UCSD-AML1 (cell line): ENCODE measurements at regions not wholly inside any gene's neighbourhood (a gene's known extent, or its start where the extent isn't known, plus 50 kb on each side); places are given as distances from the start of the nearest gene placed in this dataset.

Source experiments
- DNase-seq: peaks from one replicate; lab custom pipeline; 2025; ENCODE audit not compliant: unreplicated experiment; lab: John Stamatoyannopoulos, UW

GRCh38 chr13:59337070-59337469, 826.7 kb downstream of the DIAPH3 start:
- DNase-seq = peak; percentile 6

- no peak for DNase-seq
Observed at GRCh38 chr13:59340151-59340550, 823.6 kb downstream of the DIAPH3 start.

GRCh38 chr13:59340581-59340980, 823.1 kb downstream of the DIAPH3 start:
- no peak for DNase-seq

GRCh38 chr13:59342400-59342799, 821.3 kb downstream of the DIAPH3 start:
- no peak for DNase-seq

- DNase-seq = no peak
Observed at GRCh38 chr13:59343132-59343531, 820.6 kb downstream of the DIAPH3 start.

- DNase-seq = no peak
Observed at GRCh38 chr13:59343993-59344822, 819.5 kb downstream of the DIAPH3 start.

- DNase-seq = no peak
Observed at GRCh38 chr13:59345311-59345710, 818.4 kb downstream of the DIAPH3 start.

- DNase-seq = no peak
Observed at GRCh38 chr13:59346999-59347723, 816.6 kb downstream of the DIAPH3 start.

- DNase-seq = no peak
Observed at GRCh38 chr13:59348617-59349016, 815.1 kb downstream of the DIAPH3 start.

- DNase-seq = no peak
Observed at GRCh38 chr13:59352600-59352999, 811.1 kb downstream of the DIAPH3 start.

- DNase-seq = no peak
Observed at GRCh38 chr13:59354665-59355369, 808.9 kb downstream of the DIAPH3 start.

- DNase-seq = peak; percentile 41
Observed at GRCh38 chr13:59356607-59357006, 807.1 kb downstream of the DIAPH3 start.

- DNase-seq = peak; percentile 18
Observed at GRCh38 chr13:59358014-59358413, 805.7 kb downstream of the DIAPH3 start.

GRCh38 chr13:59360108-59360507, 803.6 kb downstream of the DIAPH3 start:
- DNase-seq = peak; percentile 48

GRCh38 chr13:59360916-59361315, 802.8 kb downstream of the DIAPH3 start:
- DNase-seq = no peak

GRCh38 chr13:59363313-59363712, 800.4 kb downstream of the DIAPH3 start:
- DNase-seq = no peak

GRCh38 chr13:59363947-59364346, 799.8 kb downstream of the DIAPH3 start:
- DNase-seq = no peak

GRCh38 chr13:59364641-59365085, 799.1 kb downstream of the DIAPH3 start:
- DNase-seq = peak; percentile 3

GRCh38 chr13:59367467-59367866, 796.3 kb downstream of the DIAPH3 start:
- DNase-seq = no peak

GRCh38 chr13:59367904-59368303, 795.8 kb downstream of the DIAPH3 start:
- DNase-seq = no peak

GRCh38 chr13:59368693-59369092, 795.0 kb downstream of the DIAPH3 start:
- DNase-seq = no peak

GRCh38 chr13:59371229-59371628, 792.5 kb downstream of the DIAPH3 start:
- DNase-seq = no peak
